ENCODE measurements at regions not wholly inside any gene's neighbourhood (a gene's known extent, or its start where the extent isn't known, plus 50 kb on each side); places are given as distances from the start of the nearest gene placed in this dataset.

DNA sequence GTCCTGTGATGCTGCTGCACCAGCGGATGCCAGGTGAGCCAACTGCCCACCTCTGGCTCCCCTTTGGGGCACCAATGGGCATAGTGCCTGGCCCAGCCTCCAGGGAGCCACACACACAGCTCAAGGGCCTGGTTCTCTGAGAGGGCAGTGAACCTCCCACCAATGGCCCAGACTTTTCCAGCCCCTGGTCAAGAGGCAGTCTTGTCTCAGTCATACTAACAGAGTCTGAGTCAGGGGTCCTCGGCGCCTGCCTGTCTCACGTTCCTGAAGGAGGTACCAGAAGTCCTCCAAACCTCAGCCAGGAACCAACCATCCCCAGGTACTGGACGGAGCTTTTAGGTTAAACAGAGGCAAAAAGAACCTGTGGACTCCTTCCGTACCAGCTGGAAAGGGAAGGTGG, 121.1 kb downstream of the C5orf15 start:
- ChIA-PET POLR2A (no interaction called here), CTCF (no interaction called here)
- TF ChIP-seq NFRKB (IDR thresholded peaks at IDR 0.05): no peak
- no peak for DNase-seq (ENCODE audit: extremely low spot score)

DNA sequence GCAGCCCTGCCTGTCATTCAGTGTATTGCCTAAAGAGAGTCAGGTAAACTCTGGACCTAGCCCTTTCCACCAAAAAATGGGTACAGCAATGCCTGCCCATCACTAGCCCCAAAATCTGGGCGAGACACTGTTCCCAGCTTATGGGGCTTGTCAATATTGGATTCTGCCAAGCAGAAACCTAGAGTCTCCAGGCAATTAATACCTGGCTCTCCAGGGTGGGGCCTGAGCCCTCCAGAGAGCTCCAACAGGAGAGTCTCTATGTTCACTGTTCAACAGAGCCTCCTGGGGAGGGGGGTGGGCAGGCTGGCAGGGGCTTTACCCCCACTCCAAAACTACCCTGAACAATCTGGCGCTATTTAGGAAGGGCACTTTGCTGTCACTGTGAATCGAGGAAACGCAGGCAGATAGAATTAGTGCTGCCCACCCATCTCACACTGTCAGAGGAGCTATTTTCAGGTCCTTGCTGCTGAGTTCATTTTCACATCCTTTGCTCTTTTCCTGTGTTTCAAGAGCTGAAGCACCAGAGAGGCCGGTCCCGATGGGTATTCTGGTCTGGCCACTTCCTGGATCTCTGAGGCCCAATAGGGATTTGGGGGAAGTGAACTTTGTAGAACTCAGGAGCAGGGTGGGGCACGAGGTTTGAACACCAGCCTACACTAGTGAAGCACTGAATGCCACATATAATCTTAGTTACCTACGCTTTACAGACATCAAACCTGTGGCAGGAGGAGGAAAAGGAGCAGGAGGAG, 121.8 kb downstream of the C5orf15 start:
- POLR2A ChIA-PET: no interaction called here
- TF ChIP-seq, protein P1, sequence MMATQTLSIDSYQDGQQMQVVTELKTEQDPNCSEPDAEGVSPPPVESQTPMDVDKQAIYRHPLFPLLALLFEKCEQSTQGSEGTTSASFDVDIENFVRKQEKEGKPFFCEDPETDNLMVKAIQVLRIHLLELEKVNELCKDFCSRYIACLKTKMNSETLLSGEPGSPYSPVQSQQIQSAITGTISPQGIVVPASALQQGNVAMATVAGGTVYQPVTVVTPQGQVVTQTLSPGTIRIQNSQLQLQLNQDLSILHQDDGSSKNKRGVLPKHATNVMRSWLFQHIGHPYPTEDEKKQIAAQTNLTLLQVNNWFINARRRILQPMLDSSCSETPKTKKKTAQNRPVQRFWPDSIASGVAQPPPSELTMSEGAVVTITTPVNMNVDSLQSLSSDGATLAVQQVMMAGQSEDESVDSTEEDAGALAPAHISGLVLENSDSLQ (IDR thresholded peaks at IDR 0.05): no peak
- no peak for TF ChIP-seq FOXK2 (IDR thresholded peaks at IDR 0.05)
- DNase-seq (ENCODE audit: extremely low spot score): no peak
- CTCF ChIA-PET: no interaction called here

- no peak for DNase-seq (ENCODE audit: extremely low spot score)
- no peak for TF ChIP-seq BHLHE40 (IDR thresholded peaks at IDR 0.05; ENCODE audit: borderline replicate concordance)
- TF ChIP-seq NFRKB (IDR thresholded peaks at IDR 0.05): no peak
- TF ChIP-seq FOXK2 (IDR thresholded peaks at IDR 0.05): no peak
- no peak for TF ChIP-seq SP1 (IDR thresholded peaks at IDR 0.05)
- TF ChIP-seq LEF1 (IDR thresholded peaks at IDR 0.05; ENCODE audit: borderline replicate concordance): no peak
- no peak for TF ChIP-seq ARNT (IDR thresholded peaks at IDR 0.05)
- no peak for TF ChIP-seq FOXA1 (IDR thresholded peaks at IDR 0.05)
- TF ChIP-seq FOXM1 (IDR thresholded peaks at IDR 0.05; ENCODE audit: borderline replicate concordance): no peak
- no peak for TF ChIP-seq ZNF384 (IDR thresholded peaks at IDR 0.05)
- TF ChIP-seq, protein P1 (IDR thresholded peaks at IDR 0.05): no peak
- no peak for TF ChIP-seq HDGF (IDR thresholded peaks at IDR 0.05; ENCODE audit: borderline replicate concordance)
- TF ChIP-seq L3MBTL2 (conservative IDR thresholded peaks at IDR 0.05): no peak
- no peak for TF ChIP-seq SUZ12 (IDR thresholded peaks at IDR 0.05)
- no peak for TF ChIP-seq CTBP1 (IDR thresholded peaks at IDR 0.05; ENCODE audit: borderline replicate concordance)
- no peak for TF ChIP-seq ELF4 (IDR thresholded peaks at IDR 0.05)
- ChIA-PET POLR2A (no interaction called here), CTCF (interaction anchor here (0.6 kb wide), 2 partner anchors 77 to 114 kb away, joined by 3 to 4 read pairs; no protein-coding TSS in a partner anchor)
Measured at GRCh38 chr5:133845271-133845670, 123.2 kb downstream of the C5orf15 start.

- DNase-seq (ENCODE audit: extremely low spot score): no peak
- ChIA-PET CTCF (interaction anchor here (0.6 kb wide), 2 partner anchors 77 to 114 kb away, joined by 3 to 4 read pairs; no protein-coding TSS in a partner anchor), POLR2A (no interaction called here)
- no peak for TF ChIP-seq SUZ12 (IDR thresholded peaks at IDR 0.05)
- TF ChIP-seq ELF4 (IDR thresholded peaks at IDR 0.05): no peak
- no peak for TF ChIP-seq L3MBTL2 (conservative IDR thresholded peaks at IDR 0.05)
- no peak for TF ChIP-seq SP1 (IDR thresholded peaks at IDR 0.05)
- no peak for TF ChIP-seq FOXK2 (IDR thresholded peaks at IDR 0.05)
- TF ChIP-seq, protein P1 (IDR thresholded peaks at IDR 0.05): no peak
- no peak for TF ChIP-seq ARNT (IDR thresholded peaks at IDR 0.05)
Measured at GRCh38 chr5:133844836-133845235, 123.6 kb downstream of the C5orf15 start.

GRCh38 chr5:133843911-133844310, 124.5 kb downstream of the C5orf15 start:
- no peak for TF ChIP-seq ELF4 (IDR thresholded peaks at IDR 0.05)
- no peak for TF ChIP-seq NFRKB (IDR thresholded peaks at IDR 0.05)
- no peak for TF ChIP-seq LEF1 (IDR thresholded peaks at IDR 0.05; ENCODE audit: borderline replicate concordance)
- TF ChIP-seq ARNT (IDR thresholded peaks at IDR 0.05): no peak
- TF ChIP-seq, protein P1 (IDR thresholded peaks at IDR 0.05): no peak
- TF ChIP-seq FOXA1 (IDR thresholded peaks at IDR 0.05): no peak
- TF ChIP-seq L3MBTL2 (conservative IDR thresholded peaks at IDR 0.05): no peak
- no peak for TF ChIP-seq FOXK2 (IDR thresholded peaks at IDR 0.05)
- no peak for TF ChIP-seq SP1 (IDR thresholded peaks at IDR 0.05)
- CTCF ChIA-PET: interaction anchor here (0.8 kb wide), 1 partner anchor 26 kb away, joined by 3 read pairs; no protein-coding TSS in a partner anchor
- POLR2A ChIA-PET: no interaction called here
- no peak for DNase-seq (ENCODE audit: extremely low spot score)

DNA sequence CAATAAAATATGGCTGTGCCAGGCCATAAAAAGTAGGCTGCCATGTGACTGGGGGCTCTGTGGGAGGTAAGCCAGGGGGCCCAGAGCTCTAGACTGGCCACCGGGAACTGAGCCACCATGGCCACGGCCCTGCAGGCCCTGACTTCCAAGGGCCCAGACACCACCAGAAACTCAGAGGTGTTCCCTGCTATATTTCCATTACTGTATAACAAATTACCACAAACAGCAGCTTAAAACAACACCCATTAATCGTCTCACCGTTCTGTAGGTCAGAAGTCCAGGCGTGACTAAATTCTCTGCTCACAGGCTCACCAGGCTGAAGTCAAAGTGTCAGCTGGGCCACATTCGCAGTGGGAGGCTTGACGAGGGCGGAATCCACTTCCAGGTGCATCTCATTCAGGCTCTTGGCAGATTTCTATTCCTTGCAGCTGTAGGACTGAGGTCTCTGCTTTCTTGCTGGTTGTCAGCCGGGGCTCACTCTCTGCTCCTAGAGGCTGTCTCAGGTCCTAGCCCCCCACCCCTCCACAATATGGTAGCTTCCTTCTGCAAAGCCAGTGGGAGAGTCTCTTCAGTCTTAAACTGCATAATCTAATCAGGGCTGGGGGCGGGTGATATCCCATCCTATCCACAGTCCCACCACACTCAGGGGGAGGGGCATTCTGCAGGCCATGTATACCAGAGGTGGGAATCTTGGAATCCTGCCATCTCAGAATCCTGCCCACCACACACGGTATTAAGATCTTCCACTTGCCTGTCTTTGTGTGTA, 125.4 kb downstream of the C5orf15 start:
- TF ChIP-seq, protein P1 (IDR thresholded peaks at IDR 0.05): peak; percentile 70
- TF ChIP-seq ARNT (IDR thresholded peaks at IDR 0.05): no peak
- ChIA-PET CTCF (interaction anchor here (0.6 to 0.8 kb wide), 3 partner anchors 10 to 162 kb away, joined by 3 to 6 read pairs (median 4); partner anchors contain the start of gene VDAC1), POLR2A (no interaction called here)
- no peak for DNase-seq (ENCODE audit: extremely low spot score)

Measured in HEK293T (cell line).